AG04450 (cell line): ENCODE measurements at regions not wholly inside any gene's neighbourhood (a gene's known extent, or its start where the extent isn't known, plus 50 kb on each side); places are given as distances from the start of the nearest gene placed in this dataset.

Experiments used
- CTCF ChIA-PET: fragments of 300-600, 350-600 bp; formaldehyde crosslinking; extraction: SDS; loops from one replicate; lab custom pipeline; 2022; ENCODE audit warnings: antibody characterized with exemption, inconsistent platforms; lab: Charles Lee
- POLR2A ChIA-PET: fragments of 350-600 bp; formaldehyde crosslinking; extraction: SDS; loops from one replicate; lab custom pipeline; 2021; ENCODE audit warnings: antibody characterized with exemption, inconsistent platforms; lab: Yijun Ruan, JAX
- DNase-seq: peaks from one replicate; pipeline ENCODE4 v3.0.0-alpha.2; 2011; ENCODE audit warnings: low read depth, low spot score
- H3K27ac ChIP-seq: one replicate; pipeline ENCODE4 v1.5.1; 2012; ENCODE audit warnings: low read depth, low read length, control low read depth
- H3K27me3 ChIP-seq: one replicate; pipeline ENCODE4 v1.6.0; 2012; ENCODE audit warnings: low read length; ENCODE audit not compliant: control insufficient read depth, insufficient read depth
- H3K4me3 ChIP-seq: 2 replicates; pipeline ENCODE4 v1.5.1; 2011; ENCODE audit warnings: mild to moderate bottlenecking, low read depth, low read length, control low read depth
- H3K9me3 ChIP-seq: 2 replicates; pipeline ENCODE4 v1.5.1; 2012; ENCODE audit warnings: low read length; ENCODE audit not compliant: control insufficient read depth, insufficient read depth
- TF ChIP-seq, protein P1 (sequence below): IDR thresholded peaks from 2 replicates; pipeline ENCODE4 v1.5.1; 2011; ENCODE audit warnings: low read depth, low read length, control low read depth, inconsistent platforms

DNA sequence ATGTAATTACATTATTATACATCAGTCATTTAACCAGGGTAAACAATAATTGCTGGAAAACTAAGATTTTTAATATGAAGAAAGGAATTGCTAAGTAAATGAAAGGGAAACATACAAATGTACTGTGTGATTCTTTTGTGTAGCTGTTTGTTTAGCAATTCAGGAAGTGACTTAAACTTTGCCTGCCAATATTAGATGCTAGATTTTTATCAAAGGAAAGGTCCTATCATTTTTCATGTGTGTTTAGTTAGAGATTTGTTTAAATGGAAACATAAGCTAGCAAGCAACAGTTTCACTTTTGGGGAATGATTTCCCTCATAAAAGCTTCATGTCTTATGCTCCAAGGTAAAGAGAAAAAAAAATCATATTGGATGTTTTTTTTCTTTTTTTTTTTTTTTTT, 95.1 kb upstream of the LIMCH1 start:
- Histone ChIP-seq H3K27me3 (no peaks in the 10 kb centered on the region), H3K9me3 (no peaks in the 10 kb centered on the region), H3K27ac (no peak overlapping the region), H3K4me3 (no peak overlapping the region)
- ChIA-PET POLR2A (no interaction called here), CTCF (no interaction called here)
- TF ChIP-seq, protein P1, sequence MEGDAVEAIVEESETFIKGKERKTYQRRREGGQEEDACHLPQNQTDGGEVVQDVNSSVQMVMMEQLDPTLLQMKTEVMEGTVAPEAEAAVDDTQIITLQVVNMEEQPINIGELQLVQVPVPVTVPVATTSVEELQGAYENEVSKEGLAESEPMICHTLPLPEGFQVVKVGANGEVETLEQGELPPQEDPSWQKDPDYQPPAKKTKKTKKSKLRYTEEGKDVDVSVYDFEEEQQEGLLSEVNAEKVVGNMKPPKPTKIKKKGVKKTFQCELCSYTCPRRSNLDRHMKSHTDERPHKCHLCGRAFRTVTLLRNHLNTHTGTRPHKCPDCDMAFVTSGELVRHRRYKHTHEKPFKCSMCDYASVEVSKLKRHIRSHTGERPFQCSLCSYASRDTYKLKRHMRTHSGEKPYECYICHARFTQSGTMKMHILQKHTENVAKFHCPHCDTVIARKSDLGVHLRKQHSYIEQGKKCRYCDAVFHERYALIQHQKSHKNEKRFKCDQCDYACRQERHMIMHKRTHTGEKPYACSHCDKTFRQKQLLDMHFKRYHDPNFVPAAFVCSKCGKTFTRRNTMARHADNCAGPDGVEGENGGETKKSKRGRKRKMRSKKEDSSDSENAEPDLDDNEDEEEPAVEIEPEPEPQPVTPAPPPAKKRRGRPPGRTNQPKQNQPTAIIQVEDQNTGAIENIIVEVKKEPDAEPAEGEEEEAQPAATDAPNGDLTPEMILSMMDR, result no peak
- DNase-seq, result no peak

DNA sequence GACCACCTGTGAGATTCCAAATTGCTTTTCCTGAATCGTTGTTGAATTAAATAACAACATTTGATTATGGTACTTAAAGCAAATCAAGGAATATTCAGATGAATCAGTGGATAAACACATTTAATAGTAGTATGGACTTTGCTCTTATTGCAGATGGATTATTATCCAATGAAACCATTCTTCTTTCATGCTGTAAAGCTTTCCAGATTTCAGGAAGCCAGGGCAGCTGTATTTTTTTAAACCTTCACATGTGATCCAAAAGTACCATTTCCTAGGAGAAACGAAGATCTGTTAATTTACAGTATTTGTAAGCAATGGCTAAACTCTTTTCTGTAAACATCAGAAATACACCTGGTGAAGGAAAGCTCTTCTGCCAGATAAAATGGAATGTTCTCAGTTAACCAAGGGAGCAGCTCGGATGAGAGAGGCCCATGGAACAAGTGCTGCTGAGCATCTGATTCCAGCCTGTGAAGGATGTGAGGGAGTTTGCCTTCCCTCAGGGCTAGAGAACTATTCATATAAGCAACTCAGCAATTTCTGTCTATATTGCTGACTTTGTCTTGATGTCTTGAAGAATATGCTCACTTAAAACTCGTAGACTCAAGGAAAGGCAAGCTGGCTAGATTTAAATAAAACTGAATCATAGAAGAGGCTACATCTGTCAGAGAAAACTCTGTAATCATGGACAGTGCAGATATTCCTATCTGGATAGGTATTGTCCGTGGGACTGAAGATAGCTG, 94.4 kb upstream of the LIMCH1 start:
- no peak for DNase-seq
- no peaks in the 10 kb centered on the region for H3K27me3 ChIP-seq
- ChIA-PET CTCF (no interaction called here), POLR2A (no interaction called here)
- TF ChIP-seq, protein P1, result no peak
- H3K4me3 ChIP-seq, result no peak overlapping the region
- no peaks in the 10 kb centered on the region for H3K9me3 ChIP-seq
- H3K27ac ChIP-seq, result no peak overlapping the region

DNA sequence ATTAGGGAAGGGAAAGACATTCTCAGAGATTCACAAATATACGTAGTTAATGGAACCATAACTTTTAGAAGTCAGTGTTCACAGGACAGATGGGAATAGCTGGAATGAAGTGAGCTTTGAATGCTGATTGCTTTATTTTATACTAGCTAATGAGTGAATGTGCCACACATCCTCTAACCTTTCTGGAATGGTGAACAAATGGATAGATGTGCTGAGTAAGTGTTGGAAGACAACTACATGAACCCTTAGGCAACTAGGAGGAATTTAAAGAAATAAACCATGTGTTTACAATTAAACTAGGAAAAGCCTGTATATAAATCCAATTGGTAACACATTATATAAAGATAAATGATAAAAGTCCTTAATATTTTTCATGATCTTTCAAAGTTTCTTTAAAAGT, 91.6 kb upstream of the LIMCH1 start:
- Histone ChIP-seq H3K27me3 (no peaks in the 10 kb centered on the region), H3K9me3 (no peaks in the 10 kb centered on the region), H3K27ac (no peak overlapping the region), H3K4me3 (no peak overlapping the region)
- POLR2A ChIA-PET, result no interaction called here
- CTCF ChIA-PET, result no interaction called here
- no peak for DNase-seq
- TF ChIP-seq, protein P1, result no peak

DNA sequence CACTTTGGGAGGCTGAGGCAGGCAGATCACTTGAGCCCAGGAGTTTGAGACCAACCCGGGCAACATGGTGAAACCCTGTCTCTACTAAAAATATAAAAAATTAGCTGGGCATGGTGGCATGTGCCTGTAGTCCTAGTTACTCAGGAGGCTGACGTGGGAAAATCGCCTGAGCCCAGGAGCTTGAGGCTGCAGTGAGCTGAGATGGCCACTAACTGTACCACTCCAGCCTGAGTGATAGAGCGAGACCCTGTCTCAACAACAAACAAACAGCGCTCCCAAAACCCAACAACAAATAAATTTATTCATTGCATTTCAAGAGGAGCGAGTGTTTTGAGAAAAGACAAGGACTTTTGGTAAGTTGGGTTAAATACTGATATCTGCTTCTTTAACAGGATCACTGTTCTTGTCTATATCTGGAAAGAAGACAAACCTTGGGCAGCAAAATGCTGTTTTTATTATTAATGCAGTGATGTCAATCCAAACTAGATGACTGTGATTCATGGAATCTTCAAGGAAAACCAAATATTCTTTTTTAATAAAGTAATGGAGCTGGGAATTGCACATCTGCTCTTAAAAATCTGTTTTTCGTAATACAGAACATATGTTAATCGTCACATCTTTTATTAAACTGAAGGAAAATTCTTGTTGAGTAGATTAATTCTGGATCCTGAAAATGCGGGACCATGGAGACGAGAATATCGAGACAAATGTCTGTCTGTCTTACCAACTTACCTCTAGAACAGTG, 90.8 kb upstream of the LIMCH1 start:
- H3K27ac ChIP-seq, result no peak overlapping the region
- POLR2A ChIA-PET, result no interaction called here
- CTCF ChIA-PET, result no interaction called here
- no peak for DNase-seq
- TF ChIP-seq, protein P1, result no peak
- H3K27me3 ChIP-seq, result no peaks in the 10 kb centered on the region
- no peaks in the 10 kb centered on the region for H3K9me3 ChIP-seq
- H3K4me3 ChIP-seq, result no peak overlapping the region

DNA sequence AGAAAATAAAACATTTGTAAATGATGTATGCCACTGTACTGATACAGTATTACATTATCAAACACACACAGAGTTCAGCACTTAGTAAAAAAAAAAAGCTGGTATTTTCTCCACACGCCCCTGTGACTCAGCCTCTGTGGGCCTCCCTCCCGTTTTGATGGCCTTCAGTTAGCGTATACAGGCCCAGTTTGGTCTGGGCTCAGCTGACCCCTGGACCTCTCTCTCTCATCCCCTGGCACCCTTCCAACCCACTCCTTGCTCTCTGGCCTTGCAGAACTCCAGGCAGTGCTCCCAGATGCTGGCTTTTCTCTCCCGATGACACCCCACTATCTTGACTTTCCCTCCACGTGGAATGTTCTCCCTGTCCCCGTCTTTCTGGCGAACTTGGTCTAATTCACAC, 89.0 kb upstream of the LIMCH1 start:
- DNase-seq, result no peak
- TF ChIP-seq, protein P1, result no peak
- CTCF ChIA-PET, result interaction anchor here (0.6 kb wide), 1 partner anchor 120 kb away, joined by 3 read pairs; no protein-coding TSS in a partner anchor
- Histone ChIP-seq H3K4me3 (no peak overlapping the region), H3K9me3 (no peaks in the 10 kb centered on the region), H3K27ac (no peak overlapping the region), H3K27me3 (no peaks in the 10 kb centered on the region)
- POLR2A ChIA-PET, result no interaction called here
